Activated gamma-delta T cell treated with Interleukin-2 at 50 U/mL for 16 hours (primary cell): ENCODE measurements at regions not wholly inside any gene's neighbourhood (a gene's known extent, or its start where the extent isn't known, plus 50 kb on each side); places are given as distances from the start of the nearest gene placed in this dataset.

Experiments
- DNase-seq: peaks from one replicate; pipeline ENCODE4 v3.0.0-alpha.2; 2020

GRCh38 chr2:234834228-234834923 lies 117.4 kb upstream of the SH3BP4 start:
- DNase-seq: no peak

- DNase-seq: no peak
Observed at GRCh38 chr2:234830853-234831252, 121.0 kb upstream of the SH3BP4 start.

DNA sequence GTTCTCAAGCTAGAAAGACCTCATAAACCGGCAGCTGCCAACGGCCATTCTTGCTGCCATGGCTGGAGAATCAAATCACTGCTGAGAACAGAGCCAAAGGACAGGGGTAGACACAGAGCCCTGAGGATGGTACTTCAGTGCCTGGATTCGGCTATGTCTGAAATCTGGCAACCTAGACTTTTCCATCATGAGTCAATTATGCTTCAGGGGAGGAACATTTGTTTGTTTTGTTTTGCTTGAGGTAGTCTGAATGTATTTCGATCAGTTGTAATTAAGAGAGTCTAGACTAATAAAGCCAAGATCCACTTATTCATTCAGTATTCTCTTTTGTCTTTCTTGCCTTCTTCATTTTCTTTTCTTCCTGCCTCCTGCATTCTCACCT lies 122.8 kb upstream of the SH3BP4 start:
- DNase-seq: no peak

DNA sequence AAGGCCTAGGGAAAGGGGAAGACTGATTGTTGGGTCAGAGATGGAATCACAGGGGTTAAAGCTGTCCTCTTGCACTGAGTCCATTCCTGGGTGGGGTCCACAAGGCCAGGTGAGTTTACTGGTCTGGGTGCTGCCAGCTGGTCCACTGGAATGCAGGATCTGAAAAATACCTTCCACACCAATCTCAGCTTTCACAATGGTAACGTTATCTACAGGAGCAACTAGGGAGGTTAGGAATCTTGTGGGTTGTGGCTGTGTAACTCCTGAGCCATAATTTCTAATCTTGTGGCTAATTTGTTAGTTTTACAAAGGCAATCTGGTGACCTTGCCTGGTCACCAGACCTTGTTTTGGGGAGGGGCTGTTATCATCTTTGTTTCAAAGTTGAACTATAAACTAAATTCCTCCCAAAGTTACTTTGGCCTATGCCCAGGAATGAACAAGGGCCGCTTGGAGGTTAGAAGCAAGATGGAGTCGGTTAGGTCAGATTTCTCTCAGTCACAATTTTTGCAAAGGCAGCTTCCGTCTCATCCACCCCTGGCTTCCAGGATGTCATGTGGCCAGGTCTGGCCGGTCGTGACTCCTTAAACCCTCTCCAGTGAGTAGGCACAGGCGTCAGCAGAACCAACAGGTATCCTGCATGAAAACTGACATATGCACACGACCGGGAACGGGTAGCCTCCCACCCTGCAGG lies 123.3 kb upstream of the SH3BP4 start:
- DNase-seq: no peak

DNA sequence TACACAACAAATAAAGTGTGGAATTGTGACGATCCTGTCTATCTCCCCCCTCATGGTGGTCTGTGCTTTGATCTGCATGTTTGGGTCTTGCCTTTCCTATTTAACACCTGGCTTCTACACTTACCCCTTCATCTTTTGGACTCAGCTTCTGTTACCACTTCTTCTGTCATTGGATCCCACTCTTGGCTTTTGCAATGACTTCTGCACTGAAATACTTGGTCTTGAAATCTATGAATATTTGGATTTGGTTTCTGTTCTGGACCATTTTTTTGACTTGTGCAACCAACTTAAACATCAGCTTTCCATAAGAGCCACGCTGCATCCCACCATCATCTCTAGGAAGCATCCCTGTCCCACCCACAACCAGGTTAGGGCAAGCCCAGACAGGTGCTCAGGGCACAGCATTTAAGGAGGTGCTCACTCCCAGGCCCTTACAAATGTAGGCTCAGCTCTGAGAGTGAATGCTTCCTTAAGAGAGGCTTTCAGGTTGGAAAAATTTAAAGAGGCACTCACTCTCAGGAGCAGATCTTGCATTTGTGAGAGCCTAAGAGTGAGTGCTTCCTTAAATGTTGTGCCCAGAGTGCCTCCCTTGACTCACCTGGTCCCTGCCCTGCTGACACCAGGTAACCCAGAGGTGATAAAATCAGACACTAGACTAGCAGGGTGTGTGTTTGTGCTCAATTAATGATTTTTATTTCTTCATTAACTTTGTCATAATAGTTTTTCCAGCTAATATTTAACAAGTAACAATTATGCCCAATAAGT lies 124.5 kb upstream of the SH3BP4 start:
- DNase-seq: no peak

DNA sequence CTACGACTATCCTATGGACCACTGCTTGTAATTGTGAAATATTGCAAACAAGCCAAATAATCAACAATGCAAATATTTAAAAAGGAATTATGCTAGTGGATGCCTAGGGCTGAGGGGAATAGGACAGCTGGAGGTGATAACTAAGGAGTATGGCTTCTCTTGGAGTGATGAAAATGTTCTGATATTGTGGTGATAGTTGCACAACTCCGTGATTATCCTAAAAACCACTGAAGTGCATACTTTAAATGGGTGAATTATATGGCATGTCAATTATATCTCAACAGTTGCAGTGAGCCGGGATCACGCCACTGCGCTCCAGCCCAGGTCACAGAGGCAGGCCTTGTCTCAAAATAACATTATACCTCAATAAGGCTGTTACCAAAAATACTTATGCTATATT lies 125.1 kb upstream of the SH3BP4 start:
- DNase-seq: no peak

- DNase-seq: no peak
Observed at GRCh38 chr2:234825616-234826015, 126.2 kb upstream of the SH3BP4 start.

GRCh38 chr2:234823877-234824376 lies 127.9 kb upstream of the SH3BP4 start:
- DNase-seq: no peak

DNA sequence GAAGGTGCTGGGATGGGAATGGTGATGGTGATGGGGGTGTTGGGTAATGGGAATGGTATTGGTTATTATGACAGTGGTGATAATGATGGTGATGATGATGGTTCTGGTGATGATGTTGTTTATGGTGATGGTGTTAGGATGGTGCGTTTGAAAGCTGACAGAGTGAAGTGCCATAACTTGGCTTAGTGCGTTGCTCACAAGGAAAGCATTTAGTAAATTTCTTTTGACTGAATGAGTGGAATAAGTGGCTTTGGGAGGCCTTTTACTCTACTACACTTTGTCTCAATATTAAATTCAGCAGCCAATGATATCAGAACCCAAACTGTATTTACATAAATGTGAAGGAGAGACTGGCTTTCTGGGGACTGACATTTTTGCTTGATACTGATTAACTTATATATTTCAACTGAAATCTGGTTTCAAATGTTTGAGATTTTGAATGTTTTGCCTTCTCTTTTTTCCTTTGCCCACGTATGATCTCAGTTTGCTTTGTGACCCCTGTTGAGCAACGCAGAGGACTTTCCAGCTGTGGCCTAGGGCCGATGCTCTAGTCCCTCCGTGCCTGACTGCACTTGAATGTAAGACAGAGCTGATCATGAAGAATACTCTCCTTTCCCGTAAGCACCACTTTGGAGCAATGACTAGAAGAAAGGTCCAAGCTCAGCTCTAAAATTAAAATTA lies 128.5 kb upstream of the SH3BP4 start:
- no peak for DNase-seq

- DNase-seq: no peak
Observed at GRCh38 chr2:234821946-234822475, 129.8 kb upstream of the SH3BP4 start.

DNA sequence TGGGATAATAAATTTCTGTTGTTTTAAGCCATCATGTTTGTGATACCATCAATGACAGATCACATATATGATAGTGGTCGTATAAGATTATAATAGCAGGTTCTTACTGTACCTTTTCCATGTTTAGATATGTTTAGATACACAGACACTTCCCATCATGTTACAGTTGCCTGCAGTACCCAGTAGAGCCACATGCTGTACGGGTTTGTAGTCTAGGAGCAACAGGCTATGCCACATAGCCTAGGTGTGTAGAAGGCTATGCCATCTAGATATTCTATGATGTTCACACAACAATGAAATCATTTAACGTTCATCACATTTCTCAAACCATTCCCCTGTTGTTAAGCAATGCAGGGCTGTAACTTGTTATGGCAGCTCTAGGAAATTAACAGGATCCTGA lies 132.9 kb upstream of the SH3BP4 start:
- DNase-seq: no peak

- no peak for DNase-seq
Observed at GRCh38 chr2:234816491-234816890, 135.3 kb upstream of the SH3BP4 start.

GRCh38 chr2:234816056-234816455 lies 135.8 kb upstream of the SH3BP4 start:
- DNase-seq: no peak

DNA sequence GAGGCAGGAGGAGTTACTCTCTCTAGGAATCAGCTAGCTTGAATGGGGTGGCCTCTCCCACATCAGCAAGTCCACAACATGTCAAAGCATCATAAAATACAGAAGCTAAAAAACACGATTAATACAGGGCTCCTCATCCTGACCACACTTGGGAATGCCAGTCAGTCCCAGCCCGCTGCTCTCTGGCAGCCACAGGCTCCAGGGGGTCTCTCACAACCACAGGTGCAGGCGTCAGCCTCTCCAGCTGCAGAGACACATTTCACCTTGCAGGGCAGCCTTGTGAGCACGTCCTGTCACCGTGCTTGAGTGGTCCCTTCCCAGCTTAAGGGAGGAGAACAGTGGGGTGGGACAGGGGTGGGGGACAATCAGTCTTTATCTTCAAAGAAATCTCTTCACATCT lies 137.4 kb upstream of the SH3BP4 start:
- DNase-seq: no peak

DNA sequence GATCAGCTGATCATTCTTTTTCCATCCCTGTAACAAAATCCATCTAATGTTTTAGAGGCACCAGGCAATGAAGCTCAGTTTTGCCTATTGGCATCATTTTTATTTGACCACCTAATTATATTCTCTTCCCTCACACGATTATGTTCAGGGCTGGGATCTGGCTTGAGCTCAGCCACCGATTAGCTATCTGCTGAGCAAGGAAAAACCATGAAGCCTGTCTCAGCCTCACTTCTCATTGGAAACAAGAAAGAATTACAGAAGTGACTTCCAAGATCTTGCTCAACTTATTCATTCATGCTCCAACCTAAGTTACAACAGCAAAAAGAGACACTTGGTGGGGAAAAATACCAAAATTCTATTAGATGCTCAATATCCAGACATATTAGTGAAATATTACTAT lies 139.0 kb upstream of the SH3BP4 start:
- DNase-seq: no peak

GRCh38 chr2:234808907-234809306 lies 142.9 kb upstream of the SH3BP4 start:
- DNase-seq: no peak

- no peak for DNase-seq
Observed at GRCh38 chr2:234806818-234807217, 145.0 kb upstream of the SH3BP4 start.

DNA sequence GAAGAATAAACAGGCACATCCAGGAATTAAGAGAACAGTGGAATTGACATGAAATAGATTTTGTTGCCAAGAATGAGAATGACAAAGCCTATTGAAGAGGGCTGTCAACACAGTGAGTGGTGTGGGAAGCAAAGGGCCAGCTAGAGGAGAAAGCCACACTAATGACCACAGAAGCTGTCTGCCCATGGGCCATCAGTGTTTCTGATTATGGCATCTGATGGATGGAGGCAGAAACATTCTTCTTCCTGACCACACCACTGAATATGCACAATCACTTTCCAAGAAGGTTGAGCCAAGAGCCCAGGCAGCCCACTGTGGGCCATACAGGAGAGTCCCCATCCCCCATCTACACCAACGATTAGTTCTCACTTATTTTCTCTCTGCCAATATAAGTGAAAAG lies 146.0 kb upstream of the SH3BP4 start:
- no peak for DNase-seq

- no peak for DNase-seq
Observed at GRCh38 chr2:234804704-234805103, 147.1 kb upstream of the SH3BP4 start.

DNA sequence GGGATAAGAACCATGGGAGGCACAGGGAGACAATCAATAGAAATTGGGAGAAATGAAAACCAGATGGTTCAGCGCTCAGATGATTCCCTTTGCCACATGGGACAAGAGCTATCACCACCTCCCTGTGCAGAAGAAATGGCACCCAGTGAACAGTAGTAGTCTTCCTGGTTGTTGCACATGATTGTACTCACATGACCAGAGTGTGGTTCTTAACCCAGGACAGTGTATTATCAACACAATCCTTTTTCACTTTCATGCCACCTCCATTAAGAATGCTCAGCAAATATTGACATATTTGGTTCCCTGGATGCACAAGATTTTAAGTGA lies 149.0 kb upstream of the SH3BP4 start:
- no peak for DNase-seq

DNA sequence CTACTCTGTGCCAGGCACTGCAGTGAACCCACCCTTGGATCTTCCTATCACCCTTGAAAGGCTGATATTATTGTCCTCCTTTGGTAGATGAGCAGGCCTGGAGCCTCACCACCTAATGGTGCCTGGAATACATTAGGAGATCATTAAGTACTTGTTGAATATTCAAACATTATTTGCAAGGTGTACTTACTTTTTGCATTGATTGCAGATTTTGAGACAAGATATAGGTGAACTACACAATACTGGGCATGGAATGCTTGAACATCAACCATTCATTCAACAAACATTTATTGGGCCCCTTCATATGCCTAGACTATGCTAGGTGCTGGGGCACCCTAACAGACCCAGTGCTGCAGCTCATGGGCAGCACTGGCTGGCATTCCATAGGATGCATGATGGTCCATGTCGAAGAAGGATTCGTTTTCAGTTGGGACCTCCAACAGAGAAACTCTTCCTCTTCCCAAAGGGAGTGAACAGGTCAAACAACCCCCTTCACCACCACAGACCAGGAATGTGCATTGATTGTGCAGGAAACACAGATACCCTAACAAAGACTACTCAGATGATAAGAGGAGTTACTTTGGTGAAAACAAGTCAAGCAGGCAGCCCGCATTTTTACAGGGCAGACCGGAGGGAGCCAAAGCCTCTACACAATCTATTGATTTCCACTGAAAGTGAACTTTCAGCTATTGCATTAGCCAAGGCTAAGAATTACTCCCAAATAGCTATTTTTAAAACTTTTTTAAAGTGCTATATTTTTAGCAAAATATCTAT lies 149.6 kb upstream of the SH3BP4 start:
- no peak for DNase-seq

DNA sequence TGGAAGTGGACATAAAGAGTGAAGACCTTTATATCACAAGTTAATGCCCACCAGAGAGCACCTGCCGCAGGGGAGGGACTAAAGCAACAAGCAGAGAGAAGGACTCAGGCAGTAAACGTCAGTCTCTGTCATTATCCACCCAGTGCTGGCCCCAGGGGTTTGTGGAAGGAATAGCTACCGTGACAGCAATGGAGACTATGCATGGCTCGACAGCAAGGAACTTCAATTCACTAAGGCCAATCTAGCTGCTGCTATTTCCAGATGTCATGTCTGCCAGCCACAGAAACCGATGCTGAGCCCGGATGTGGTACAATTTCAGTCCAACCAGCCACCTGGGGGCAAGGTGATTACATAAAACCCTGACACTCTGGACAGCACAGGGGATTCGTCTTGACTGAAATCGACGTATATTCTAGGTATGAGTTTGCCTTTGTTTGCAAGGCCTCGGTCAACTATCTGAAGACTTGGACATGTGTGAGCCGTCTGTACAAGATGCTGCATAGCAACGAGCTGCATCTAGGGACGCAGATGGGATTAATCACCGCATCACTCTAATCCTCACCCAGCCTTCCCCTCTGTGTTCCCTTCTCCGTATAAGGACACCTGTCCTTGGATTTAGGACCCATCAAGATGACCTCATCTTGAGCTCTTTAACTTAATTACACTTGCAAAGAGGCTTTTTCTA lies 154.1 kb upstream of the SH3BP4 start:
- DNase-seq: no peak
